Mammary epithelial cell (primary cell): ENCODE measurements at regions not wholly inside any gene's neighbourhood (a gene's known extent, or its start where the extent isn't known, plus 50 kb on each side); places are given as distances from the start of the nearest gene placed in this dataset.

Source experiments
- CTCF ChIP-seq, 2 donors: IDR thresholded peaks in 1 of 2; conservative IDR thresholded peaks in 1 of 2; 2 replicates each; pipeline ENCODE4 v1.5.1; 2011 to 2012; ENCODE audit warnings: inconsistent platforms in 2 of 2, low read length in 2 of 2, mild to moderate bottlenecking in 2 of 2, control low read depth in 1 of 2, low read depth in 1 of 2; ENCODE audit not compliant: insufficient read depth in 1 of 2; ENCODE audit errors: extremely low read depth in 1 of 2
- EZH2 ChIP-seq: IDR thresholded peaks from 2 replicates; pipeline ENCODE4 v1.6.1; 2012; ENCODE audit warnings: low read length, inconsistent platforms, borderline replicate concordance

- TF ChIP-seq CTCF (conservative IDR thresholded peaks at IDR 0.05 in 1 of 2, IDR thresholded peaks at IDR 0.05 in 1 of 2; ENCODE audit: extremely low read depth in 1 of 2, insufficient read depth in 1 of 2, low read depth in 1 of 2, low read length in 2 of 2) (no peak), EZH2 (no peak)
Observed at GRCh38 chr13:65293530-65294198, 1936.5 kb downstream of the PCDH9 start.
